ENCODE measurements at regions not wholly inside any gene's neighbourhood (a gene's known extent, or its start where the extent isn't known, plus 50 kb on each side); places are given as distances from the start of the nearest gene placed in this dataset.

GRCh38 chr5:68381060-68381459 is 165.5 kb downstream of the PIK3R1 start:
- TF ChIP-seq CTCF (IDR thresholded peaks at IDR 0.05): no peak
- TF ChIP-seq ZFX (IDR thresholded peaks at IDR 0.05; ENCODE audit: borderline replicate concordance): no peak
